ENCODE measurements at regions not wholly inside any gene's neighbourhood (a gene's known extent, or its start where the extent isn't known, plus 50 kb on each side); places are given as distances from the start of the nearest gene placed in this dataset.

DNA sequence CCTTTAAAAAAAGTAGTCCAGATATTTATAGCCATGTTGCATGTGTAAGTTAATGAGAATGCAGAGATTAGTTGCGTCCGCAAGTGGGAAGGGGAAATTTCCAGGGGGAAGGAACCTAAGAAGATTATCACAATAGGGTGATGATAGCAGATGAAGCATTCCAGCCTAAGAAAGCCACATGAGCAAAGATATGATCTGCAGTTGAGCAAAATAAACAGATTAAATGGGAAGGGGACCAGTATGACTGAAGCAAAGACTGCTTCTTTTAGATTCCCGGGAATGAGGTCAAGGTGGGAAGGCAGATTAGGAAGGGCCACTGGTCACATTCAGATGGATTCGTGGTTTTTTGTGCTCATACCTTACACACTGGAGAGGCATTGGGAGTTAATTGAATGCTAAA is 154.6 kb upstream of the CDH2 start:
- TF ChIP-seq, protein P1, sequence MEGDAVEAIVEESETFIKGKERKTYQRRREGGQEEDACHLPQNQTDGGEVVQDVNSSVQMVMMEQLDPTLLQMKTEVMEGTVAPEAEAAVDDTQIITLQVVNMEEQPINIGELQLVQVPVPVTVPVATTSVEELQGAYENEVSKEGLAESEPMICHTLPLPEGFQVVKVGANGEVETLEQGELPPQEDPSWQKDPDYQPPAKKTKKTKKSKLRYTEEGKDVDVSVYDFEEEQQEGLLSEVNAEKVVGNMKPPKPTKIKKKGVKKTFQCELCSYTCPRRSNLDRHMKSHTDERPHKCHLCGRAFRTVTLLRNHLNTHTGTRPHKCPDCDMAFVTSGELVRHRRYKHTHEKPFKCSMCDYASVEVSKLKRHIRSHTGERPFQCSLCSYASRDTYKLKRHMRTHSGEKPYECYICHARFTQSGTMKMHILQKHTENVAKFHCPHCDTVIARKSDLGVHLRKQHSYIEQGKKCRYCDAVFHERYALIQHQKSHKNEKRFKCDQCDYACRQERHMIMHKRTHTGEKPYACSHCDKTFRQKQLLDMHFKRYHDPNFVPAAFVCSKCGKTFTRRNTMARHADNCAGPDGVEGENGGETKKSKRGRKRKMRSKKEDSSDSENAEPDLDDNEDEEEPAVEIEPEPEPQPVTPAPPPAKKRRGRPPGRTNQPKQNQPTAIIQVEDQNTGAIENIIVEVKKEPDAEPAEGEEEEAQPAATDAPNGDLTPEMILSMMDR (IDR thresholded peaks at IDR 0.05; ENCODE audit: insufficient read depth, low read length) = no peak
- TF ChIP-seq GABPA (IDR thresholded peaks at IDR 0.05; ENCODE audit: low read depth) (no peak), SPI1 (IDR thresholded peaks at IDR 0.05; ENCODE audit: borderline replicate concordance, low read depth) (no peak)
